H1 (cell line): ENCODE measurements at regions not wholly inside any gene's neighbourhood (a gene's known extent, or its start where the extent isn't known, plus 50 kb on each side); places are given as distances from the start of the nearest gene placed in this dataset.

Source experiments
- CTCF ChIA-PET: fragments of 300-600 bp; sonication (Branson Sonifier 250); formaldehyde crosslinking; loops from one replicate; lab custom pipeline; 2021; ENCODE audit not compliant: partially characterized antibody; lab: Charles Lee
- POLR2A ChIA-PET: fragments of 300-600 bp; sonication (Branson Sonifier 250); formaldehyde crosslinking; loops from one replicate; lab custom pipeline; 2021; ENCODE audit warnings: inconsistent platforms; ENCODE audit not compliant: partially characterized antibody; lab: Charles Lee
- DNase-seq, 2 experiments: peaks; one replicate each; pipeline versions ENCODE4 v3.0.0 to v3.0.0-alpha.2; 2010 to 2022; ENCODE audit warnings: low spot score in 2 of 2, low read depth in 1 of 2, mixed read lengths in 1 of 2
- FAIRE-seq: peaks from 2 replicates; lab custom pipeline; 2011; peaks lifted over from hg19 to GRCh38; lab: Jason Lieb, UNC
- H2AFZ ChIP-seq: 2 replicates; pipeline ENCODE4 v1.8.1; 2012; ENCODE audit warnings: low read length, inconsistent platforms
- H2AK5ac ChIP-seq: 2 replicates; pipeline ENCODE4 v1.6.1; 2013; ENCODE audit warnings: low read depth, low read length
- H2BK120ac ChIP-seq: replicated peaks from 2 replicates; pipeline ENCODE3; 2013; ENCODE audit warnings: low read depth, low read length, inconsistent platforms
- H2BK12ac ChIP-seq: 2 replicates; pipeline ENCODE4 v1.6.1; 2013; ENCODE audit warnings: low read depth, low read length
- H2BK15ac ChIP-seq: 2 replicates; pipeline ENCODE4 v1.6.1; 2013; ENCODE audit warnings: low read length
- H2BK20ac ChIP-seq: 2 replicates; pipeline ENCODE4 v1.6.1; 2013; ENCODE audit warnings: low read length
- H2BK5ac ChIP-seq: 2 replicates; pipeline ENCODE4 v1.6.1; 2013; ENCODE audit warnings: low read depth, low read length
- H3K14ac ChIP-seq: 2 replicates; pipeline ENCODE4 v1.6.1; 2013; ENCODE audit warnings: inconsistent platforms; ENCODE audit not compliant: insufficient read length
- H3K18ac ChIP-seq: 2 replicates; pipeline ENCODE4 v1.6.1; 2013; ENCODE audit warnings: low read length; ENCODE audit errors: extremely low read depth
- H3K23ac ChIP-seq: 2 replicates; pipeline ENCODE4 v1.6.1; 2013; ENCODE audit warnings: inconsistent platforms; ENCODE audit not compliant: insufficient read length
- H3K23me2 ChIP-seq: 2 replicates; pipeline ENCODE4 v1.6.1; 2013; ENCODE audit warnings: low read depth, low read length
- H3K27ac ChIP-seq: 2 replicates; pipeline ENCODE4 v1.6.1; 2011; ENCODE audit warnings: low read depth, low read length, inconsistent platforms
- H3K27me3 ChIP-seq, 4 experiments: replicated peaks in 1 of 4; 1 replicate in 1 of 4; 2 replicates in 3 of 4; pipeline versions ENCODE4 v1.6.1 to v1.8.1; 2011 to 2013; ENCODE audit warnings: low read length in 3 of 4, mild to moderate bottlenecking in 3 of 4, inconsistent platforms in 2 of 4, mixed read lengths in 2 of 4, moderate library complexity in 1 of 4; ENCODE audit not compliant: control insufficient read depth in 3 of 4, insufficient read depth in 3 of 4; ENCODE audit errors: extremely low read depth in 1 of 4
- H3K36me3 ChIP-seq, 4 experiments: 2 replicates each; pipeline versions ENCODE4 v1.6.1 to v1.8.1; 2011 to 2013; ENCODE audit warnings: mild to moderate bottlenecking in 4 of 4, low read length in 3 of 4, moderate library complexity in 2 of 4, control low read depth in 1 of 4, inconsistent platforms in 1 of 4; ENCODE audit not compliant: insufficient read depth in 4 of 4, control insufficient read depth in 2 of 4
- H3K4ac ChIP-seq: replicated peaks from 2 replicates; pipeline ENCODE3; 2013; ENCODE audit warnings: low read length, low read depth, mixed read lengths, inconsistent platforms; ENCODE audit not compliant: insufficient read length
- H3K4me1 ChIP-seq, 4 experiments: replicated peaks in 1 of 4; 1 replicate in 1 of 4; 2 replicates in 3 of 4; pipeline versions ENCODE4 v1.6.1 to v1.8.1; 2011 to 2013; ENCODE audit warnings: low read length in 3 of 4, inconsistent platforms in 2 of 4, mixed read lengths in 1 of 4; ENCODE audit not compliant: insufficient read depth in 4 of 4, control insufficient read depth in 3 of 4
- H3K4me2 ChIP-seq, 2 experiments: 2 replicates each; pipeline versions ENCODE4 v1.6.1 to v1.8.1; 2011 to 2013; ENCODE audit warnings: low read depth in 2 of 2, low read length in 2 of 2, control low read depth in 1 of 2, inconsistent platforms in 1 of 2, mild to moderate bottlenecking in 1 of 2; ENCODE audit not compliant: insufficient read depth in 1 of 2
- H3K4me3 ChIP-seq, 4 experiments: fragments of 200-600, 300-600 bp in 1 of 4; sonication (generic), shearing (Covaris generic), sonication (Bioruptor Twin) in 1 of 4; 2 replicates each; pipeline versions ENCODE4 v1.5.1 to v1.8.1; 2011 to 2016; ENCODE audit warnings: low read length in 4 of 4, low read depth in 3 of 4, control low read depth in 2 of 4, inconsistent platforms in 2 of 4, mild to moderate bottlenecking in 2 of 4, mixed read lengths in 1 of 4, moderate library complexity in 1 of 4; ENCODE audit not compliant: insufficient read depth in 2 of 4; ENCODE audit errors: extremely low read depth in 1 of 4
- H3K56ac ChIP-seq: replicated peaks from 2 replicates; pipeline ENCODE3; 2013; ENCODE audit warnings: low read depth, mild to moderate bottlenecking, mixed read lengths, low read length, inconsistent platforms; ENCODE audit not compliant: insufficient read length
- H3K79me1 ChIP-seq: 2 replicates; pipeline ENCODE4 v1.6.1; 2013; ENCODE audit warnings: low read depth, low read length, control low read depth
- H3K79me2 ChIP-seq, 2 experiments: 2 replicates each; pipeline versions ENCODE4 v1.6.1 to v1.8.1; 2012 to 2013; ENCODE audit warnings: low read length in 2 of 2, mild to moderate bottlenecking in 2 of 2, inconsistent platforms in 1 of 2; ENCODE audit not compliant: insufficient read depth in 2 of 2, control insufficient read depth in 1 of 2
- H3K9ac ChIP-seq, 4 experiments: replicated peaks in 1 of 4; 1 replicate in 1 of 4; 2 replicates in 3 of 4; pipeline versions ENCODE4 v1.6.1 to v1.8.1; 2011 to 2013; ENCODE audit warnings: low read depth in 3 of 4, low read length in 3 of 4, control low read depth in 2 of 4, mild to moderate bottlenecking in 2 of 4, moderate library complexity in 2 of 4, inconsistent platforms in 1 of 4; ENCODE audit errors: extremely low read depth in 1 of 4
- H3K9me3 ChIP-seq, 2 experiments: 2 replicates each; pipeline versions ENCODE4 v1.6.1 to v1.8.1; 2012 to 2013; ENCODE audit warnings: mild to moderate bottlenecking in 2 of 2, moderate library complexity in 2 of 2, control low read depth in 1 of 2, inconsistent platforms in 1 of 2, low read depth in 1 of 2, low read length in 1 of 2, mixed read lengths in 1 of 2; ENCODE audit not compliant: insufficient read depth in 2 of 2
- H4K20me1 ChIP-seq, 2 experiments: replicated peaks in 1 of 2; 2 replicates each; pipeline versions ENCODE3 to v1.8.1; 2011 to 2013; ENCODE audit warnings: inconsistent platforms in 2 of 2, low read length in 2 of 2, mild to moderate bottlenecking in 1 of 2; ENCODE audit not compliant: insufficient read depth in 2 of 2, control insufficient read depth in 1 of 2
- H4K5ac ChIP-seq: 2 replicates; pipeline ENCODE4 v1.6.1; 2013; ENCODE audit warnings: low read length, low read depth, mixed read lengths, inconsistent platforms; ENCODE audit not compliant: insufficient read length
- H4K8ac ChIP-seq: 2 replicates; pipeline ENCODE4 v1.8.0; 2013; ENCODE audit warnings: mild to moderate bottlenecking, moderate library complexity, low read length, inconsistent platforms; ENCODE audit not compliant: insufficient read depth; ENCODE audit errors: extremely low read depth
- H4K91ac ChIP-seq: replicated peaks from 2 replicates; pipeline ENCODE3; 2013; ENCODE audit warnings: low read length, mixed read lengths, inconsistent platforms; ENCODE audit not compliant: insufficient read length
- BACH1 ChIP-seq: IDR thresholded peaks from 2 replicates; pipeline ENCODE4 v1.6.1; 2012; ENCODE audit warnings: low read length, improper control_type of control experiment
- CEBPB ChIP-seq: IDR thresholded peaks from 2 replicates; pipeline ENCODE4 v1.6.1; 2012; ENCODE audit warnings: low read depth, low read length
- E2F6 ChIP-seq: IDR thresholded peaks from 2 replicates; pipeline ENCODE4 v1.6.1; 2012; ENCODE audit warnings: inconsistent platforms
- EGR1 ChIP-seq: IDR thresholded peaks from 2 replicates; pipeline ENCODE4 v1.6.1; 2011; ENCODE audit warnings: low read depth, low read length, borderline replicate concordance
- FOSL1 ChIP-seq: IDR thresholded peaks from 2 replicates; pipeline ENCODE4 v1.6.1; 2011; ENCODE audit warnings: mild to moderate bottlenecking, low read depth, low read length, moderate library complexity; ENCODE audit not compliant: insufficient read depth
- GABPA ChIP-seq: IDR thresholded peaks from 2 replicates; pipeline ENCODE4 v1.6.1; 2011; ENCODE audit warnings: mild to moderate bottlenecking, low read length, moderate library complexity, borderline replicate concordance; ENCODE audit not compliant: insufficient read depth
- JUND ChIP-seq: IDR thresholded peaks from 2 replicates; pipeline ENCODE4 v1.6.1; 2011; ENCODE audit warnings: mild to moderate bottlenecking, improper control_type of control experiment, low read length
- MAX ChIP-seq: IDR thresholded peaks from 2 replicates; pipeline ENCODE4 v1.6.1; 2012; ENCODE audit warnings: inconsistent platforms
- POLR2AphosphoS5 ChIP-seq: IDR thresholded peaks from 2 replicates; pipeline ENCODE4 v1.6.1; 2011; ENCODE audit warnings: low read depth, low read length
- POU5F1 ChIP-seq: IDR thresholded peaks from 2 replicates; pipeline ENCODE4 v1.6.1; 2011; ENCODE audit warnings: low read depth, mild to moderate bottlenecking, low read length, moderate library complexity
- RAD21 ChIP-seq, 2 experiments: IDR thresholded peaks in 1 of 2; conservative IDR thresholded peaks in 1 of 2; 2 replicates each; pipeline ENCODE4 v1.6.1; 2011; ENCODE audit warnings: low read depth in 2 of 2, low read length in 2 of 2, improper control_type of control experiment in 1 of 2, inconsistent platforms in 1 of 2, mild to moderate bottlenecking in 1 of 2, moderate library complexity in 1 of 2
- RBBP5 ChIP-seq: IDR thresholded peaks from 2 replicates; pipeline ENCODE4 v1.7.1; 2012; ENCODE audit warnings: low read depth, mild to moderate bottlenecking, inconsistent platforms, low read length, moderate library complexity, borderline replicate concordance
- SP2 ChIP-seq: IDR thresholded peaks from 2 replicates; pipeline ENCODE4 v1.6.1; 2012; ENCODE audit warnings: mild to moderate bottlenecking, low read length, inconsistent platforms
- SP4 ChIP-seq: IDR thresholded peaks from 2 replicates; pipeline ENCODE4 v1.6.1; 2012; ENCODE audit warnings: low read length, inconsistent platforms
- WGBS, 2 experiments: shearing (Covaris generic) in 1 of 2; methylation state at CpG; one replicate each; pipeline versions ENCODE4 v1.1.6 to v1.1.7; 2013 to 2015; ENCODE audit warnings: low lambda C conversion rate in 2 of 2, mixed read lengths in 2 of 2, inconsistent platforms in 1 of 2, low coverage in 1 of 2, missing lambda C conversion rate in 1 of 2; ENCODE audit not compliant: insufficient replicate concordance in 2 of 2, insufficient coverage in 1 of 2, insufficient read length in 1 of 2; ENCODE audit errors: extremely low coverage in 1 of 2, missing lambda C conversion rate in 1 of 2; 5-methylcytosine and 5-hydroxymethylcytosine counted together

GRCh38 chr2:183490489-183490888 is 366.2 kb downstream of the NUP35 start:
- DNase-seq (no peak), FAIRE-seq (no peak)
- Histone ChIP-seq H2AFZ (0 out of 2 replicates have a peak overlapping the region, but pooled peaks have one; percentile 26), H3K79me1 (no peaks in the 10 kb centered on the region), H3K9ac (no peak overlapping the region), H2BK5ac (no peak overlapping the region), H4K91ac (no peak overlapping the region), H3K23me2 (no peaks in the 10 kb centered on the region), H3K4me3 (no peak overlapping the region), H3K27me3 (no peaks in the 10 kb centered on the region), H3K14ac (no peak overlapping the region), H3K56ac (no peak overlapping the region), H3K4ac (no peak overlapping the region), H3K4me1 (peaks cover 0 to 1% (median 0%) of the 10 kb centered on the region in 4 experiments; a peak in 1 of 7 replicates), H3K36me3 (no peaks in the 10 kb centered on the region), H4K5ac (no peak overlapping the region), H3K18ac (no peak overlapping the region), H3K4me2 (no peak overlapping the region), H2BK15ac (no peak overlapping the region; the same call in 1 of the 2 replicates), H2BK12ac (no peak overlapping the region), H2BK120ac (no peak overlapping the region), H3K27ac (no peak overlapping the region), H4K8ac (no peak overlapping the region), H3K9me3 (no peaks in the 10 kb centered on the region), H3K79me2 (no peaks in the 10 kb centered on the region), H3K23ac (no peak overlapping the region), H4K20me1 (no peaks in the 10 kb centered on the region), H2AK5ac (no peak overlapping the region), H2BK20ac (no peak overlapping the region)
- WGBS, 2 experiments, result 85% methylated on average over 3 of the region's 3 CpGs; no CpG with 5 or more reads in 1 of the 2 experiments
- POLR2A ChIA-PET, result no interaction called here
- CTCF ChIA-PET, result interaction anchor here (0.9 to 1.5 kb wide), 3 partner anchors 193 to 1122 kb away, joined by 3 to 6 read pairs (median 3); no protein-coding TSS in a partner anchor
- TF ChIP-seq GABPA (no peak), FOSL1 (no peak), CEBPB (no peak), SP4 (no peak), RAD21 (IDR thresholded peaks at IDR 0.05 in 1 of 2, conservative IDR thresholded peaks at IDR 0.05 in 1 of 2; ENCODE audit: low read depth in 2 of 2, low read length in 2 of 2) (no peak), SP2 (no peak), MAX (no peak), E2F6 (no peak), EGR1 (no peak), JUND (no peak), RBBP5 (no peak), BACH1 (no peak), POLR2AphosphoS5 (no peak), POU5F1 (no peak)
